Stimulated activated CD4-positive, alpha-beta T cell treated with anti-CD3 and anti-CD28 coated beads, TNF-alpha, amount 100 ng/mL, for 4 hours (primary cell): ENCODE measurements at regions not wholly inside any gene's neighbourhood (a gene's known extent, or its start where the extent isn't known, plus 50 kb on each side); places are given as distances from the start of the nearest gene placed in this dataset.

Experiments used
- DNase-seq, 3 experiments: peaks; one replicate each; pipeline ENCODE4 v3.0.0-alpha.2; 2020; ENCODE audit warnings: low read depth in 3 of 3

DNA sequence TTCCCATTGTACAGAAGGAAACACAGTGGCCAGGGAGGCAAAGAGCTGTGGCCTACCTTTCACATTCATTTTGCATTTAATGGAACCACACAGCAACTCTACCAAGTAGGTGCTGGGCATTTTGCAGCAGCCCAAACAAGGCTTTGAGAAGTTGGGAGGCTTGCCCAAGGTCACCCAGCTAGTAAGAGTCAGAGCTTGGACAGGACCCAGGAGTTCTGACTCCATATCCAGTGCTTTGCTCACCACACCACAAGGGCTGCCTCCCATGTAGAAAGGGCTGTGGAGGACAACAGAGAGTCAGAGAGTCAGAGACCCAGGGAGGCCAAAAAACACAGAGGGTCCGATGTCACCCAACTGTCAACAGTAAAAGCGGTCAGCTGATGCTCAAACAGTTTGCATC is 400.2 kb downstream of the BCL11B start:
- DNase-seq = no peak

DNA sequence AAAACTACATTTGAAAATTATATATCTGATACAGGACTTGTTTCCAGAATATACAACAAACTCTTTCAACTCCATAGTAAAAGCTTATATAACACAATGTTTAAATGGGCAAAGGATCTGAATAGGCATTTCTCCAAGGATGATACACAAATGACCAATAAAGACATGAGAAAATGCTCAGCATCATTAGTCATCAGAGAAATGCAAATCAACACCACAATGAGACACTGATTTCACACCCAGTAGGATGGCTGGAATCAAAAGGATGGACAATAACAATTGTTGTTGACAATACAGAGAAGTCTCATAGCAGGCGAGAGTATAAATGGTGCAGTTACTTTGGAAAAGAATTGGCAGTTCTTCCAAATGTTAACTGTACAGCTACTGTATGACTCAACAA is 394.9 kb downstream of the BCL11B start:
- no peak for DNase-seq

DNA sequence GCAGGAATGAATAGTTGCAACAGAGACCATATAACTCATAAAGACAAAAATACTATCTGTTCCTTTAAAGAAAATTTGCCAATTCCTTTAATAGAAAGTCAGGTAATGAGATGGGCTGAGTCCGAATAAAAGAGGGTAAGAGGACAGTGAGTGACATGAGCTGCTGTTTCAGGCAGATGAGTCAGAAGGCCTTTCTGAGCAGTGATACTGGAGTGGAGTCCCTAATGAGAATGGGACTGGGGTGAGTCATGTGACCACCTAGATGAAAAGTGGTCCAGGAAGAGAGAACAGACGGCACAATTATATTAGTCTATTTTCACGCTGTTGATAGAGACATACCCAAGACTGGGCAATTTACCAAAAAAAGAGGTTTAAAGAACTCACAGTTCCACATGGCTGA is 393.7 kb downstream of the BCL11B start:
- no peak for DNase-seq

DNA sequence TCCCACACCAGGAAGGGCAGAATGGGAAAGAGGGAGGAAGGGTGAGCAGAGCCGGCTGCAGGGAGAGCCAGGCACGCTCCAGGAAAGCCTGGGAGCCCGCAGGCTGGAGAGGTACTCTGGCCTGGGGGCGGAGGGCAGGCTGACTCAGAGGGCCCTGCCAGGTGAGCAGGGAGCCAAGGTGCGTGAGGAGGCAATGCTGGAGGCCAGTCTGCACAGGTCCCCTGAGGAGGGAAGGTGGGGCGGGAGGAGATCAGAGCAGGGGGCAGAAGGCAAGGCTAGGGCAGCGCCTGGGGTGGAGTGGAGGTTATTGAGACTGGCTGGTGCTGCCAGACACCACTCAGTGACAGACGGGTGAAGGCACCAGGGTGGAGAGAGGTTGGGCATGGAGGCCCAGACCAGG is 385.0 kb downstream of the BCL11B start:
- DNase-seq = no peak

DNA sequence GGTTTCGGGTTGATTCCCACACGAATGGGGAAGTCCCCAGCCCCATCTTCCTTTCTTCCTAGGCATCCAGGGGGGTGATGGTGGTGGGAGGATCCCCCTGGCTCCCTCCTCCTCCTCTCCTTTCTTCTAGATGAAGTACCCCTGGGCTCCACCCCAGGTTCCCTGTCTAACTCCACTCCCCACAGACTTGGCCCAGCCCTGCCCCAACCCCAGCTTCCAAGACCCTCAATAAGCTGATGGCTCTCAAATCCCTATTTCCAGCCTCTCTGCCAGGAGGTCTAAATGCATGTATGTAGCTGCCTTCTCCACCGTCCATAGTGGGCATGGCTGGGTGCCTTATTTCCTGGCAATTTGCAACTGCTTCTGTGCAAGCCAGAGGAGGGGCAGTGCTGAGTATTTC is 383.7 kb downstream of the BCL11B start:
- DNase-seq = no peak

DNA sequence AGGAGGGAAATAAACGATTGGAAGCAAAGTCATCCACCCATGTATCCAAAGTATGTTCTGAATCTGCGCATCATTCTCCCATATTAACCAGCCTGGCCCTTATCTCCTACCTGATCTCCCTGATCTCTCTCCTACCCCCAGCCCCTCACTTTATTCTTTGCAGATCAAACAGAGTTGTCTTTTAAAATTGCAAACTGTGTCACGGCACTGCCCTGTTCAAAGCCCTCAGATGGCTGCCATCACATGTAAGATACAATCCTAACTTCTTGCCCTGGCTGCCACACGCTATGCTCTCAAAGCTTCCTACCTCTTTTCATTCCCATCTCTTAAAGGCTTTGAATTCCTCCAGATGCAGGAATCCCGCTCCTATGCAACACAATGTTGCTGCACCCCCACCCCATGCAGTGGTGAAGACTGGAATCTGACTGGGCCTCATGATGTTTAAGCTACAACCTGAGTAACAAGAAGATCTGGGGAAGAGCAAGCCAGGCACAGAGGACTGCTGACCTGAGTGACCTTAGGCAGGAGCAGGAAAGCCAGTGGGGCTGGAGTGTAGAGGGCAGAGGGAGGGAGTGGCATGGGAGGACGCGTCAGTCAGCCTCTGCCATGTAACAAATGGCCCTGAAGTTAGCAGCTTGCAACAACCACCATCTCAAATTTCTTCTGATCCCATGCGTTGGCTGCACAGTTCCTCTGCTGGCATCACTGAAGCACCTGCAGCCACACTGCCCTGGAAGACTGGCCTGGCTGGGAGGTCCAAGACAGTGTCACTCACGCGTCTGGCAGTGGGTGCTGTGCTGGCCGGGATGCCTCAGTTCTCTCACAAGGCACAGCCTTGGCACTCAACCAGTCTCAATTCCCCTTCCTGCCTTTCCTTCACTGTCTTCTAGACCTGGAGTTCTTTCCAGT is 382.8 kb downstream of the BCL11B start:
- DNase-seq = no peak

DNA sequence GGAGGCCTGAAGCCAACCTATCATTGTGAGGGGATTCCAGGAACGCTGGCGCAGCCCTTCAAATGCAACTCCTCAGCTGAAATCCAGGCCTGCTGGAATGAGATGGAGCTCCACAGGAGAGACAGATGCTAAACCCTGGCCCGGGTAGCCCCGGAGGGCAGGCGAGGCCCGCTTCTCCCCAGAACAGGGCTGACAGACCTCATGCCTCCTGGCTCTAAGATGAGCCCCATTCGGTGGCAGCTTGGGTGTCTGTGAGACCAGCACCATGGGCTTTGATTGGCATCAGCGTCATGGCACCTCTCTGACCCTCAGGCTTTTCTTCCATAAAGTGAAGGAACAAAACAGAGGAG is 382.2 kb downstream of the BCL11B start:
- no peak for DNase-seq

DNA sequence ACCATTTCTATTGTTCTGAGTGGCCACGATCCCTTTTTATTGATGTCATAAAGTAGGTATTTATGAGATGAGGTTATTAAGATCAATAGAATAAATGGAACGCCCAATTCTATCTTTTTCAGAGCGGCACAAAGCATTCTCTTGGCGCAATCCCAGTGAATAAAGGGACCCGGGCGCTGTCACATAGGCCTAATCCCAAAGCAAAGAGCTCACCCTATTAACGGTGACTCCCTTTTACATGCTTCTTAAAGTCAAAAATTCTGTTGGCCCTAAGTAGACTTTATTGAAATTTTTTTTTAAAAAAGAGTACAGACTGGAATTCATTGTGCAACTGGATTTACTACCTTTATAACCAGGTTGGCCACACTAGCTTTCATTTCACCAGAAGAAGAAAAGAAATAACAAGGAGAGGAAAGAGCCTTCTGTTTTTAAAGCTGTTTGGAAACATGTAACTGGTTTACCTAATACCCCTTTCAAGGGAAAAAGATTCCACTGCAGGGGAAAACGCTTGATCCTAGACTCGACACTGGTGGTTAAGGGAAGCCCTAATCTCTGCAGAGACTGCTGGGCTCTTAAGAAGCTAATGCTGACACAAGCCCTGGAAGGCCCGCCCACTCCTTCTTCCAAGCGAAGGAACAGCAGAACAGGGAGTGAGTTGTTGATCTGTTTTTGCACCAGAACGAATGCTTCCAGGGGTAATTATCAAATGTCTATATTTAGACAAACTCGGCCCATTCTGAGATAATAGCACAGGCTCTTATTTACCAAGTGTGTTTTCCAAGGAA is 381.2 kb downstream of the BCL11B start:
- no peak for DNase-seq

DNA sequence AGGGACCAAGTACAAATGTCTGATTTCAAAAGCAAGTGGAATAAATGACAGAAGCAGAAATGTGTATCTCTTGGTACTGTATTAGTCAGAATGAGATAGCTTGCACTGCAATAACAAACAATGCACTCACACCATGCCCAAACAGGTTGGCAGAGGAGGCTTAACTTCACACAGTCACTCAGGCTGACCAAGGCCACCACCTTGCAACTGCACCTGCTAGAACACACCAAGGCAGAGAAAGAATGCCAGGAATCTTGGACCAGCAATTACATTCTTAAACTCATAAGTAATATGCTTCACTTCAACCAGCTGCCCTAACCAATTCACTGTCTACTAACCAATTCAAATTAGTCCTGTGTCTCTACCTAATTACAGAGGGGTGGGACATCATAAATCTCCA is 378.3 kb downstream of the BCL11B start:
- no peak for DNase-seq

DNA sequence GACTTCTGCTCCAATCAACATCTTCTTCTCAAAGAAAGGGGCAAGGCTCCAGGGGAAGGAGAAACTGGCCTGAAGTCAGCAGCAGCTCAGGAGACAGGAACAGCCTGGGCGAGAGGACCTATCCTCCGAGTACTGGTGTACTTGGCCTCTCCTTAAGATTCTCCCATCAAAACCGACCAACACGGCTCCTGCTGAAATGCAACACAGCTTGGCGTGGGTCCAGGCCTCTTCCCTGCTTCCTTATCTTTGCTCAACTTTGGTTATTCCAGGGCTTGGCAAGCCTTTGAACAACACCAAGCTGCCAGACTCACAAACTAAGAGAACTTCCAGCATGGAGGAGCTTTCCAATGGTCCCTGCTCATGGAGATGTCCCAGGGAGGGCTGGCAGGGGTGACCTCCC is 377.4 kb downstream of the BCL11B start:
- DNase-seq = no peak

DNA sequence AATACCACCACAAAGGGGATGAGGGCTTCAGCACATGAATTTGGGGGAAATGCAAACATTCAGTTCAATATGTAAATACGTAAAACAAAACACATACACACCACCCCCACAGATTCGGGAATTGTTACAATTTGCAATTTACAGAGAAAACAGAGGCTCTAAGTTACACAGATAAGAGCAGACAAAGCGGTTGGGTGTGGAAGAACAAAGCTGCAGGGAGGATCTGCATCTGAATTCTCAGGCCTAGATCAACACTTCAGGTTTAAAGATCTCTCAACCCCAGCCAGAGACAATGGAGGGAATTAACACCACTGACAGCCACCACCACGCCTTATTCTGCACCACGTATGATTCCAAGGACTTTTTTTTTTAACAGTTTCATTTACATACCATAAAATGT is 375.5 kb downstream of the BCL11B start:
- no peak for DNase-seq

DNA sequence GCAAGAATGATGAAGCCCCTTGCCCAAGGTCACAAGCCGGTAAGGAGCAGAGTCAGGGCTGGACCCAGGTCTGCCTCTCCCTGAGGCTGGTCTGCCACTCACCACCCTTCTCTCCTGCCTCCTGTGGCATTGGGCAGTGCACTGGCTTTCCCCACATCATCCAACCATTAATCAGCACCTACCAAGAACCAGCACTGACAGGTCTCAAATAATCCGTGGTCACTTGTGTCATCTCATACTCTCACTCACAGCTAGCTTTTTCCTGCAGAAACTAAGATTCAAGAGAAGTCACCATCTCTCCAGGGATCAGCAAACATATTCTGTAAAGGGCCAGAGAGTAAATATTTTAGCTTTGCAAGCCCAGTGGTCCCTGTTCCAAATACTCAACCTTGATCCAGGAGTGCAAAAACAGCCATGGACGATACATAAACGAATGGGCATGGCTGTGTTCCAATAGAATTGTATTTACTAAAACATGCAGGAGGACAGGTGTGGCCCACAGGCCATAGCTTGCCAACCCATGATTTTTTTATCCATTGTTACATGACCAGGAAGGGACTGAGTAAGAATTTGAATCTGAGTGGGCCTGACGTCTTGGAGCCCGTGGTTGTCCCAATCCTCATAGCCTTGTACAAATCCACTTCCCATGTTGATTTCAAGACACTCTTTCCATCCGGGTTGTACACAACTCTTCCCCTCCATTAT is 374.2 kb downstream of the BCL11B start:
- DNase-seq = no peak

DNA sequence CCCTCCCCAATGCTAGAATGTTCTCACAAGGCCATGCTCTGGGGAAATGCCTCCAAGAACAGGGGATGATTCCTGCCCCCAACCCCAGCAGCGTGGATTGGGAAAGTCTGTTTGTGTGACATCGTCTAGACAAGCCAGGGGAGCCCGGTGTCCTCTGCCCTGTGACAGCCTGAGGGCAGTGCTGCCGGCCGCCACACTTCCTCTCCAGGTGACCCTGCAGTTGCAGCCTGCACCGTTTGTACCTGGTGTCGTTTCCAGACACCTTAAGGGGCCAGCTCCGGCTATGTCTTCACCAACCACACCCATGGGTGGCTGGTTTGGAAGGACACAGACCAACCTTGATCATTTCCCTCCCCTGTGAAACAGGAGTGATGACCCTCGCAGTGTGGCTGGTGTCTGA is 372.6 kb downstream of the BCL11B start:
- DNase-seq = no peak

DNA sequence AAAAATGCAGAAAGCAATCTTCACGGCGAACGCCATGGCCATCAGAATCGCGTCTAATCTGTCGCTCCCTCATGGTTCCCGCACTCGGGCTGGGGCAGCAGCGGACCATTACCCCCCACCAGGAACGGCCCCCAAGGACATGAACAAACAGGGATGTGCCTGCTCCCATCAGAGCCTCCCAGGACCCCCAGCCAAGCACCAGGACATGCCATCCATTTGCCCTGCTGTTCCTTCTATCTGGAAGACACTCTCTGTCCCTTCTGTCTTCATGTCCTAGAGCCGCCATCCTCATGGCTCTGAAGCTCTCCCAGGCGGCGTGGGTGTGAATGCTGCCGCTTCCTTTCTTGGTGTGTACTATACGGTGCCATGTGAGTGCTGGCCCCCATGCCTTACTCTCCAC is 371.8 kb downstream of the BCL11B start:
- no peak for DNase-seq

DNA sequence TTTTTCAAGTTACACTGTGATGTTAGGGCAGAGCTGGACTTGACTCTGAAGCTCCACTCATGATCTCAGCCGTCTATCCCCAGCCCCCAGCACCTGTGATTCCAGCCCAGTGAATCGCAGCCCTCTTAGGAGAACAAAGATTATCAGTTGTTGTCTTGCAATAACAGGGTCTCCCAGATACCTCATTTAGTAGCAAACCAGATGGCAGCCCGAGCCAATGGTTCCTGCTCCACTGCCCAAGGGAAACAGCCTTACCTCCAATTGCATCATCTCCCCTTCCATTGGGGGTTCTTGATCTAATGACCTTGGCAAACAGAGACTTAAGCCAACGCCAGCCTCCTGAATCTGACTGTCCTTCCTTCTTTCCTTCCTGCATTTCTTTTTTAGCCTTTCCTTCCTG is 371.2 kb downstream of the BCL11B start:
- DNase-seq = no peak

DNA sequence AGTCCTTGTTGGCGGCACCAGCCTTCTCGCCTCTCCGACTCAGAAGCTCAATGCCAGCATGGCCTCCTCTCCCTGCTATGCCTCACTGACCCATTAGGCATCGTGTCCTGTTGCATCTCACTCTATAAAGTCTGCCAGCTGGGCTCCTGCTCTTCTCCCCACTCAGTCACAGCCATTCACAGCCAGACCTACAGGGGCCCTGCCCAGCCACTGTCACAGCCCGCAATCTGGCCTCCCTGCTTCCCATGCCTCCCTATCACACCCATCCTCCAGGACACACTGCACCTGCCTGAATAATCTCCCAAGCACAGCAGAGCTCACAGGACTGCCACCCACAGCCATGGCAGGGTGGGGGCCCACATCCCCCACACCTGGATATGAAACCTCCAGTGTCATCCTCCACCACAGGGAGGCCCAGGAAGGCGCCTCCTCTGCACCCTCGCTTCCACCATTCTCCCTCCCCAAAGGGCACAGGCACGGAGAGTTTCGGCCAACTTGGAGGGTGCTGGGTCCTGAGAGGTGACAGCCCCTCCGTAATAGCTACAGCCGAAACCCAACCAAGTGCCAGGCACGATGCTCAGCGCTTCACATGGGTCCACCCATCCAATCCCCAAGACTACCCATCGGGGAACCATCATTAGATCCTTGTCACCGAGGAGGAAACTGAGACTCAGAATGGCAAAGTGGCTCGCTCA is 370.3 kb downstream of the BCL11B start:
- DNase-seq = no peak

DNA sequence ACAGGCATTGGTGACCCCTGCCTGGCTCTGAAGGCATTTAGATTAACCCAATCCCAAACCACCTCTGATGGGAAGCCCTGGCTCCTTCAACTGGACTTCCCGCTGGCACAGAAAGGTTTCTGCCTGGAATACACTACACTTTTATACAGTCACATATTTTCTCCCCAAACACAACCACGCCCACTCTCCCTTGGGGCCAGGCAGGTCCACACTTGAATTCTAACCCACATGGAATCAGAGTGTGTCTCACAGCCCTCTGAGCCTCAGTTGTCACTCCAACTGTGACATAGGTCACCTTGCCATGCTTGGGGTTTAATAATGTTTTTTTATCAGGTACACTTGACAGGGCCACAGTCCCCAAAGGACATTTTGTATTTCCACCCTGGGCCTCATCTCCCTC is 368.6 kb downstream of the BCL11B start:
- DNase-seq = no peak

DNA sequence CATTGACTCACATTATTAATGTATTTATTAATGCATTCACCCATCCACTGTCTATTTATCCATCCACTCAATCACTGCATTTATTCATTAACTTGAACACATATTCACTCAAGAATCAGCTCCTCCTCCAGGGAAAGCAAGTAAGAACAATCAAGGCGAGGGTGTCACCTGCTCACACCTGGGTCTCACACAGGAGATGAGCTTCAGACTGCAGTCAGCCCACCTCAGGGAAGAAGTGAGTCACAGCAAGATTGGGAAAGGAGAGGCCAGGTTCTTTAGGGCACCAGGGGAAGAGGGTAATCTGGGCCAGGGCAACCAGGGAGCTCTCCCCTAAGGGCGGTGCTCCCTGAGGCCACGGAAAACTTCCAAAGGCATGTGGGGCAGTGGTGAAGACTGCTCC is 367.3 kb downstream of the BCL11B start:
- no peak for DNase-seq

DNA sequence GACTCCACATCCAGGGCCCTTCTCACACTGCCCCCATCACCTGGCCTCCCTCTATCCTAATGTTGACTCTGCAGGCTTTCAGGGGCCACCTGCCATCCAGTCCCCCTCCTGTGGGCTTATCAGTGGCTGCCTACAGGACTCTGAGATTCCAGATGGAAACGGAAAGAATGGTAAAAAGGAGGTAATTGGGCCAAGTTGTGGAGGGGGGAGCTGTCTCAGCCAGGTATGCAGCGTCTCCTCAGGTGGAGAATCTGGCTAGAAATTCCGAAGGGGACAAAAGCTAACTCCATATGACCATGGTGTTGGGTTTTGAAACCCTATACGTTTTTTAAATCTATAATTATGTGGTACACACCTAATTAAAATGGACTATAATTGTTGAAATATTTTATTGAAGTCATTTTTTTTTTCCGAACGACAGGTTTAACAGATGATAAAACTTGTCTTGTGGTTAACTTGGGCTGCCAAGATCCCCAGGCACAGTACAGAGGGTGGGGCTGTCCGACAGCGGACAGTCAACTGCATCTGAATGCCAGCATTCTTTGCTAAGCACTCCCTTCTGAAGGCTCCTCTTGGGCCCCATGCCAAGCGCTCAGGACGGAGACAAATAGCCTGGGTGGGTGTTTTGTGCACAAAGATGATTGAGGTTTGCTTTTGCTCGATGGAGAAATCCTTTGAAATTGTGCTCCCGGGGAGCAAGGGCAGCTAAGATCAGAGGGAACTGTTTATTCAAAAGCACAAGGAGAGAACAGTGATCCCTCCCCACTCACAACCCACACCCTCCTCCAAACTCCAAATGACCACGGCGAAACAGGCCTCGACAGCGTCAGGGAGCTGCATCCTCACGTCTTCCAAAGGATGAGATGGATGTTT is 365.6 kb downstream of the BCL11B start:
- DNase-seq = no peak

DNA sequence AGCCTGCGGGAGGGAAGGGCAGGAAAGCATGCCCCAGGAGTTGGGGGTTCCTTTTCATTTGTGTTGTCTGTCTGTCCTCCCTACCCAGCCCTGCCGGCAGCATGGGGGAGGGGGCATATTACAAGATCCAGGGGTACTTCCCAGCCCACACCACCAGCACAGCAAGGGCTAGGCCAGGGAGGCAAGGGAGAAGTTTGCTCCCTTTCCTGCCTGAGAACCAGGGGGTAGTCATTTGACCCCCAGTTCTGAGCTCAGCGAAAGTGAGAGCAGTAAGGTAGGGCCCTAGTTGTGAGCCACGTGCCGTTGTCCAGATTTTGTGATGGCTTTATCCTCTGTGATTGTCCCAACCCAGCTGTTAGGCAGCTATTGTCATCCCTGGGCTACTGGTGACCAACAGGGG is 364.7 kb downstream of the BCL11B start:
- no peak for DNase-seq

DNA sequence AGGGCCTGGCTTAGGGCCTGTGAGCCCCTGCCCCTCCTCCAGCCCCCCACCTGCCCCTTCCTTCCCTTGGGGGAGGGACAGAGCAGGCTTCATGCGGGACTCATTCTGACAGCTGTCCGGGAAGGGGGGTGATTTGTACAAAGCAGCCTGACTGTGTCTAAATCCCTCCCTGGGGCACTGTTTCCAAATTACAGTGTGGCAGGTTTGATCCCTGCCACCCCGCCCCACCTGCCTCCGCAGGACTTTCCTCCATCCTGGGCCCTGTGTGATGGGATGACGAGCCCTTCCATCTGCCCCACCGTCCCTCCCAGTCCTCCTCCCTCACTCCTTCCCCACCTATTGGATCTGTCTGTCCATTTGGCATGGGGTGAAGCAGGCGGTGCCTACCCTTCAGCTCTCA is 363.9 kb downstream of the BCL11B start:
- no peak for DNase-seq
